ENCODE measurements at regions not wholly inside any gene's neighbourhood (a gene's known extent, or its start where the extent isn't known, plus 50 kb on each side); places are given as distances from the start of the nearest gene placed in this dataset.

DNA sequence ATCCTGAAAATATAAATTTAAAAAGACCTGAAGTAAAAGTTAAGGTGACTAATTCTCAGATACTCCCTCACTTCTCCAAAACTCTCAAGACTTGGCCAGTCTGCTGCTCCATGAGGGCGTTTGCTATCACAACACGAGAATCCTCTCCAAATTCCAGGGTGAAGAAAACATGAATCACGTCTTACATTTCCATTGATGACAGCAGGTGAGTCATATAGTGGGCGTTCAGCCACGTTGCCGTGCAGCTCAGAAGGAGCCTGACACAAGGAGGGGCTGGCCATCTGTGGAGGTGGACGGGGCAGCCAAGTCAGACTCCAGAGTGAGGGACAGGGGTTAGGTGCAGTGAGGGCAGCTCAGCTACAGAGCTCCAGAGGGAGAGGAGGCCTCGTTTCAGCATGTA lies 555.1 kb upstream of the ADAMTS16 start:
- TF ChIP-seq, protein P1, sequence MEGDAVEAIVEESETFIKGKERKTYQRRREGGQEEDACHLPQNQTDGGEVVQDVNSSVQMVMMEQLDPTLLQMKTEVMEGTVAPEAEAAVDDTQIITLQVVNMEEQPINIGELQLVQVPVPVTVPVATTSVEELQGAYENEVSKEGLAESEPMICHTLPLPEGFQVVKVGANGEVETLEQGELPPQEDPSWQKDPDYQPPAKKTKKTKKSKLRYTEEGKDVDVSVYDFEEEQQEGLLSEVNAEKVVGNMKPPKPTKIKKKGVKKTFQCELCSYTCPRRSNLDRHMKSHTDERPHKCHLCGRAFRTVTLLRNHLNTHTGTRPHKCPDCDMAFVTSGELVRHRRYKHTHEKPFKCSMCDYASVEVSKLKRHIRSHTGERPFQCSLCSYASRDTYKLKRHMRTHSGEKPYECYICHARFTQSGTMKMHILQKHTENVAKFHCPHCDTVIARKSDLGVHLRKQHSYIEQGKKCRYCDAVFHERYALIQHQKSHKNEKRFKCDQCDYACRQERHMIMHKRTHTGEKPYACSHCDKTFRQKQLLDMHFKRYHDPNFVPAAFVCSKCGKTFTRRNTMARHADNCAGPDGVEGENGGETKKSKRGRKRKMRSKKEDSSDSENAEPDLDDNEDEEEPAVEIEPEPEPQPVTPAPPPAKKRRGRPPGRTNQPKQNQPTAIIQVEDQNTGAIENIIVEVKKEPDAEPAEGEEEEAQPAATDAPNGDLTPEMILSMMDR (IDR thresholded peaks at IDR 0.05), result no peak
- no peak for TF ChIP-seq POLR2A (IDR thresholded peaks at IDR 0.05)

Data from ovary (tissue), 3 donors.